ENCODE measurements at regions not wholly inside any gene's neighbourhood (a gene's known extent, or its start where the extent isn't known, plus 50 kb on each side); places are given as distances from the start of the nearest gene placed in this dataset.

- H3K27me3 ChIP-seq (ENCODE audit: control insufficient read depth, insufficient read depth, low read length): no peaks in the 10 kb centered on the region
These were observed 135.9 kb downstream of the P2RY1 start for GRCh38 chr3:152970851-152971250.

GRCh38 chr3:152971880-152972279 lies 136.9 kb downstream of the P2RY1 start:
- DNase-seq: no peak
- H3K4me3 ChIP-seq (ENCODE audit: insufficient read depth, low read depth, low read length): no peak overlapping the region
- no peaks in the 10 kb centered on the region for H3K36me3 ChIP-seq (replicated peaks; ENCODE audit: control insufficient read depth, insufficient read depth, low read length)
- no peaks in the 10 kb centered on the region for H3K27me3 ChIP-seq (ENCODE audit: control insufficient read depth, insufficient read depth, low read length)

More at GRCh38 chr3:152970851-152971250, 135.9 kb downstream of the P2RY1 start:
- no peak for DNase-seq
- Histone ChIP-seq H3K36me3 (replicated peaks; ENCODE audit: control insufficient read depth, insufficient read depth, low read length) (no peaks in the 10 kb centered on the region), H3K4me3 (ENCODE audit: insufficient read depth, low read depth, low read length) (no peak overlapping the region)

- Histone ChIP-seq H3K4me3 (ENCODE audit: insufficient read depth, low read depth, low read length) (no peak overlapping the region), H3K27me3 (ENCODE audit: control insufficient read depth, insufficient read depth, low read length) (no peaks in the 10 kb centered on the region), H3K36me3 (replicated peaks; ENCODE audit: control insufficient read depth, insufficient read depth, low read length) (no peaks in the 10 kb centered on the region)
- no peak for DNase-seq
These were observed 138.6 kb downstream of the P2RY1 start for GRCh38 chr3:152973575-152973974.

GRCh38 chr3:152976239-152976638 lies 141.3 kb downstream of the P2RY1 start:
- Histone ChIP-seq H3K4me3 (ENCODE audit: insufficient read depth, low read depth, low read length) (no peak overlapping the region), H3K36me3 (replicated peaks; ENCODE audit: control insufficient read depth, insufficient read depth, low read length) (no peaks in the 10 kb centered on the region), H3K27me3 (ENCODE audit: control insufficient read depth, insufficient read depth, low read length) (no peaks in the 10 kb centered on the region)
- DNase-seq: no peak

- Histone ChIP-seq H3K27me3 (ENCODE audit: control insufficient read depth, insufficient read depth, low read length) (no peaks in the 10 kb centered on the region), H3K4me3 (ENCODE audit: insufficient read depth, low read depth, low read length) (no peak overlapping the region), H3K36me3 (replicated peaks; ENCODE audit: control insufficient read depth, insufficient read depth, low read length) (no peaks in the 10 kb centered on the region)
- no peak for DNase-seq
These were observed 142.4 kb downstream of the P2RY1 start for GRCh38 chr3:152977366-152977765.

- H3K36me3 ChIP-seq (replicated peaks; ENCODE audit: control insufficient read depth, insufficient read depth, low read length): no peaks in the 10 kb centered on the region
- DNase-seq: no peak
- no peaks in the 10 kb centered on the region for H3K27me3 ChIP-seq (ENCODE audit: control insufficient read depth, insufficient read depth, low read length)
- H3K4me3 ChIP-seq (ENCODE audit: insufficient read depth, low read depth, low read length): no peak overlapping the region
These were observed 143.2 kb downstream of the P2RY1 start for GRCh38 chr3:152978152-152978551.

GRCh38 chr3:152997526-152997925 lies 162.6 kb downstream of the P2RY1 start:
- H3K36me3 ChIP-seq (replicated peaks; ENCODE audit: control insufficient read depth, insufficient read depth, low read length): no peaks in the 10 kb centered on the region
- no peak for DNase-seq
- no peak overlapping the region for H3K4me3 ChIP-seq (ENCODE audit: insufficient read depth, low read depth, low read length)
- no peaks in the 10 kb centered on the region for H3K27me3 ChIP-seq (ENCODE audit: control insufficient read depth, insufficient read depth, low read length)

- no peaks in the 10 kb centered on the region for H3K36me3 ChIP-seq (replicated peaks; ENCODE audit: control insufficient read depth, insufficient read depth, low read length)
- no peak for DNase-seq
- H3K27me3 ChIP-seq (ENCODE audit: control insufficient read depth, insufficient read depth, low read length): no peaks in the 10 kb centered on the region
- no peak overlapping the region for H3K4me3 ChIP-seq (ENCODE audit: insufficient read depth, low read depth, low read length)
These were observed 163.4 kb upstream of the RAP2B start for GRCh38 chr3:152998591-152998990.

- H3K27me3 ChIP-seq (ENCODE audit: control insufficient read depth, insufficient read depth, low read length): no peaks in the 10 kb centered on the region
- H3K4me3 ChIP-seq (ENCODE audit: insufficient read depth, low read depth, low read length): no peak overlapping the region
- no peaks in the 10 kb centered on the region for H3K36me3 ChIP-seq (replicated peaks; ENCODE audit: control insufficient read depth, insufficient read depth, low read length)
- DNase-seq: no peak
These were observed 161.7 kb upstream of the RAP2B start for GRCh38 chr3:153000325-153000724.

- Histone ChIP-seq H3K27me3 (ENCODE audit: control insufficient read depth, insufficient read depth, low read length) (no peaks in the 10 kb centered on the region), H3K4me3 (ENCODE audit: insufficient read depth, low read depth, low read length) (no peak overlapping the region), H3K36me3 (replicated peaks; ENCODE audit: control insufficient read depth, insufficient read depth, low read length) (no peaks in the 10 kb centered on the region)
- no peak for DNase-seq
These were observed 160.6 kb upstream of the RAP2B start for GRCh38 chr3:153001210-153002078.

GRCh38 chr3:153003441-153003840 lies 158.6 kb upstream of the RAP2B start:
- DNase-seq: no peak
- no peaks in the 10 kb centered on the region for H3K36me3 ChIP-seq (replicated peaks; ENCODE audit: control insufficient read depth, insufficient read depth, low read length)
- no peaks in the 10 kb centered on the region for H3K27me3 ChIP-seq (ENCODE audit: control insufficient read depth, insufficient read depth, low read length)
- no peak overlapping the region for H3K4me3 ChIP-seq (ENCODE audit: insufficient read depth, low read depth, low read length)

- Histone ChIP-seq H3K4me3 (ENCODE audit: insufficient read depth, low read depth, low read length) (no peak overlapping the region), H3K36me3 (replicated peaks; ENCODE audit: control insufficient read depth, insufficient read depth, low read length) (no peaks in the 10 kb centered on the region), H3K27me3 (ENCODE audit: control insufficient read depth, insufficient read depth, low read length) (no peaks in the 10 kb centered on the region)
- DNase-seq: no peak
These were observed 158.2 kb upstream of the RAP2B start for GRCh38 chr3:153003862-153004261.

- Histone ChIP-seq H3K27me3 (ENCODE audit: control insufficient read depth, insufficient read depth, low read length) (no peaks in the 10 kb centered on the region), H3K36me3 (replicated peaks; ENCODE audit: control insufficient read depth, insufficient read depth, low read length) (no peaks in the 10 kb centered on the region), H3K4me3 (ENCODE audit: insufficient read depth, low read depth, low read length) (no peak overlapping the region)
- no peak for DNase-seq
These were observed 153.8 kb upstream of the RAP2B start for GRCh38 chr3:153008226-153008625.

GRCh38 chr3:153023896-153024295 lies 138.1 kb upstream of the RAP2B start:
- Histone ChIP-seq H3K27me3 (ENCODE audit: control insufficient read depth, insufficient read depth, low read length) (no peaks in the 10 kb centered on the region), H3K4me3 (ENCODE audit: insufficient read depth, low read depth, low read length) (no peak overlapping the region), H3K36me3 (replicated peaks; ENCODE audit: control insufficient read depth, insufficient read depth, low read length) (no peaks in the 10 kb centered on the region)
- DNase-seq: no peak

- no peaks in the 10 kb centered on the region for H3K27me3 ChIP-seq (ENCODE audit: control insufficient read depth, insufficient read depth, low read length)
- no peak for DNase-seq
- H3K36me3 ChIP-seq (replicated peaks; ENCODE audit: control insufficient read depth, insufficient read depth, low read length): no peaks in the 10 kb centered on the region
- no peak overlapping the region for H3K4me3 ChIP-seq (ENCODE audit: insufficient read depth, low read depth, low read length)
These were observed 136.0 kb upstream of the RAP2B start for GRCh38 chr3:153026026-153026425.
